Activated CD4-positive, alpha-beta memory T cell treated with anti-CD3 and anti-CD28 coated beads, Interleukin-2, amount 10 ng/mL, durations not matched to agents 7 days and 5 days (primary cell): ENCODE measurements at regions not wholly inside any gene's neighbourhood (a gene's known extent, or its start where the extent isn't known, plus 50 kb on each side); places are given as distances from the start of the nearest gene placed in this dataset.

Experiments used
- CTCF ChIA-PET: fragments of 350-600 bp; sonication (Branson Sonifier 250); formaldehyde crosslinking; loops from one replicate; lab custom pipeline; 2021; ENCODE audit warnings: antibody characterized with exemption, inconsistent platforms; lab: Charles Lee
- POLR2A ChIA-PET: fragments of 350-600 bp; sonication (Branson Sonifier 250); formaldehyde crosslinking; loops from one replicate; lab custom pipeline; 2021; ENCODE audit warnings: antibody characterized with exemption; lab: Charles Lee
- DNase-seq: peaks from one replicate; pipeline ENCODE4 v3.0.0-alpha.2; 2020
- H3K27ac Mint-ChIP-seq: one replicate; pipeline ENCODE4 v1.8.0; 2021; ENCODE audit warnings: mild to moderate bottlenecking, mixed read lengths
- H3K27me3 Mint-ChIP-seq: one replicate; pipeline ENCODE4 v1.8.0; 2021; ENCODE audit warnings: mixed read lengths
- H3K36me3 Mint-ChIP-seq: one replicate; pipeline ENCODE4 v1.8.0; 2021; ENCODE audit warnings: low read depth, mixed read lengths
- H3K4me1 Mint-ChIP-seq: one replicate; pipeline ENCODE4 v1.8.0; 2021; ENCODE audit warnings: mixed read lengths
- H3K4me3 Mint-ChIP-seq: one replicate; pipeline ENCODE4 v1.8.0; 2021; ENCODE audit warnings: mild to moderate bottlenecking, mixed read lengths
- H3K9me3 Mint-ChIP-seq: one replicate; pipeline ENCODE4 v1.8.0; 2021; ENCODE audit warnings: mixed read lengths

GRCh38 chr16:50956637-50957036, 194.4 kb downstream of the SALL1 start:
- Mint-ChIP-seq H3K27me3 (no peaks in the 10 kb centered on the region), H3K36me3 (no peaks in the 10 kb centered on the region), H3K4me1 (no peaks in the 10 kb centered on the region), H3K4me3 (no peak overlapping the region), H3K27ac (no peak overlapping the region), H3K9me3 (no peaks in the 10 kb centered on the region)
- ChIA-PET CTCF (no interaction called here), POLR2A (no interaction called here)
- no peak for DNase-seq

GRCh38 chr16:50955311-50955710, 195.8 kb downstream of the SALL1 start:
- no peak overlapping the region for H3K4me3 Mint-ChIP-seq
- H3K9me3 Mint-ChIP-seq: no peaks in the 10 kb centered on the region
- ChIA-PET CTCF (no interaction called here), POLR2A (no interaction called here)
- no peak for DNase-seq
- H3K27ac Mint-ChIP-seq: no peak overlapping the region
- no peaks in the 10 kb centered on the region for H3K27me3 Mint-ChIP-seq
- no peaks in the 10 kb centered on the region for H3K4me1 Mint-ChIP-seq
- H3K36me3 Mint-ChIP-seq: no peaks in the 10 kb centered on the region

- H3K27me3 Mint-ChIP-seq: no peaks in the 10 kb centered on the region
- ChIA-PET POLR2A (no interaction called here), CTCF (no interaction called here)
- H3K27ac Mint-ChIP-seq: no peak overlapping the region
- no peaks in the 10 kb centered on the region for H3K36me3 Mint-ChIP-seq
- H3K9me3 Mint-ChIP-seq: no peaks in the 10 kb centered on the region
- DNase-seq: no peak
- H3K4me3 Mint-ChIP-seq: no peak overlapping the region
- no peaks in the 10 kb centered on the region for H3K4me1 Mint-ChIP-seq
Observed at GRCh38 chr16:50954469-50954868, 196.6 kb downstream of the SALL1 start.

- Mint-ChIP-seq H3K4me3 (no peak overlapping the region), H3K27ac (no peak overlapping the region), H3K9me3 (no peaks in the 10 kb centered on the region), H3K36me3 (no peaks in the 10 kb centered on the region), H3K4me1 (no peaks in the 10 kb centered on the region), H3K27me3 (no peaks in the 10 kb centered on the region)
- ChIA-PET CTCF (no interaction called here), POLR2A (no interaction called here)
- no peak for DNase-seq
Observed at GRCh38 chr16:50953290-50953689, 197.8 kb downstream of the SALL1 start.

GRCh38 chr16:50950955-50951354, 200.1 kb downstream of the SALL1 start:
- ChIA-PET CTCF (no interaction called here), POLR2A (no interaction called here)
- H3K4me1 Mint-ChIP-seq: no peaks in the 10 kb centered on the region
- no peak overlapping the region for H3K4me3 Mint-ChIP-seq
- H3K36me3 Mint-ChIP-seq: no peaks in the 10 kb centered on the region
- DNase-seq: no peak
- no peak overlapping the region for H3K27ac Mint-ChIP-seq
- no peaks in the 10 kb centered on the region for H3K27me3 Mint-ChIP-seq
- no peaks in the 10 kb centered on the region for H3K9me3 Mint-ChIP-seq

- H3K36me3 Mint-ChIP-seq: no peaks in the 10 kb centered on the region
- no peak overlapping the region for H3K4me3 Mint-ChIP-seq
- ChIA-PET POLR2A (no interaction called here), CTCF (interaction anchor here (0.5 kb wide), 1 partner anchor 21 kb away, joined by 3 read pairs; no protein-coding TSS in a partner anchor)
- DNase-seq: no peak
- H3K9me3 Mint-ChIP-seq: no peaks in the 10 kb centered on the region
- no peaks in the 10 kb centered on the region for H3K4me1 Mint-ChIP-seq
- no peak overlapping the region for H3K27ac Mint-ChIP-seq
- H3K27me3 Mint-ChIP-seq: no peaks in the 10 kb centered on the region
Observed at GRCh38 chr16:50948268-50948930, 202.7 kb downstream of the SALL1 start.

- H3K27me3 Mint-ChIP-seq: no peaks in the 10 kb centered on the region
- no peak for DNase-seq
- CTCF ChIA-PET: interaction anchor here (0.5 kb wide), 1 partner anchor 21 kb away, joined by 3 read pairs; no protein-coding TSS in a partner anchor
- H3K27ac Mint-ChIP-seq: no peak overlapping the region
- H3K36me3 Mint-ChIP-seq: no peaks in the 10 kb centered on the region
- no peaks in the 10 kb centered on the region for H3K4me1 Mint-ChIP-seq
- POLR2A ChIA-PET: no interaction called here
- no peak overlapping the region for H3K4me3 Mint-ChIP-seq
- H3K9me3 Mint-ChIP-seq: no peaks in the 10 kb centered on the region
Observed at GRCh38 chr16:50947826-50948225, 203.2 kb downstream of the SALL1 start.

- DNase-seq: no peak
- Mint-ChIP-seq H3K27ac (no peak overlapping the region), H3K27me3 (no peaks in the 10 kb centered on the region), H3K4me3 (no peak overlapping the region), H3K4me1 (no peaks in the 10 kb centered on the region), H3K9me3 (no peaks in the 10 kb centered on the region), H3K36me3 (no peaks in the 10 kb centered on the region)
- CTCF ChIA-PET: no interaction called here
- POLR2A ChIA-PET: no interaction called here
Observed at GRCh38 chr16:50946606-50947005, 204.5 kb downstream of the SALL1 start.

GRCh38 chr16:50946098-50946497, 204.2 kb downstream of the CYLD start:
- CTCF ChIA-PET: no interaction called here
- no peaks in the 10 kb centered on the region for H3K9me3 Mint-ChIP-seq
- no peak for DNase-seq
- H3K27me3 Mint-ChIP-seq: no peaks in the 10 kb centered on the region
- POLR2A ChIA-PET: no interaction called here
- no peaks in the 10 kb centered on the region for H3K4me1 Mint-ChIP-seq
- no peak overlapping the region for H3K27ac Mint-ChIP-seq
- no peaks in the 10 kb centered on the region for H3K36me3 Mint-ChIP-seq
- H3K4me3 Mint-ChIP-seq: no peak overlapping the region

- no peak overlapping the region for H3K4me3 Mint-ChIP-seq
Observed at GRCh38 chr16:50945171-50945570, 203.3 kb downstream of the CYLD start.

GRCh38 chr16:50944436-50944835, 202.6 kb downstream of the CYLD start:
- no peak for DNase-seq
- Mint-ChIP-seq H3K9me3 (no peaks in the 10 kb centered on the region), H3K4me1 (no peaks in the 10 kb centered on the region), H3K27me3 (no peaks in the 10 kb centered on the region), H3K36me3 (no peaks in the 10 kb centered on the region), H3K27ac (no peak overlapping the region), H3K4me3 (no peak overlapping the region)
- CTCF ChIA-PET: no interaction called here
- POLR2A ChIA-PET: no interaction called here

More at GRCh38 chr16:50945171-50945570, 203.3 kb downstream of the CYLD start:
- Mint-ChIP-seq H3K9me3 (no peaks in the 10 kb centered on the region), H3K36me3 (no peaks in the 10 kb centered on the region), H3K27ac (no peak overlapping the region), H3K4me1 (no peaks in the 10 kb centered on the region), H3K27me3 (no peaks in the 10 kb centered on the region)
- POLR2A ChIA-PET: no interaction called here
- CTCF ChIA-PET: no interaction called here
- DNase-seq: no peak

- no peaks in the 10 kb centered on the region for H3K9me3 Mint-ChIP-seq
Observed at GRCh38 chr16:50944033-50944432, 202.1 kb downstream of the CYLD start.

GRCh38 chr16:50942143-50942542, 200.3 kb downstream of the CYLD start:
- Mint-ChIP-seq H3K9me3 (no peaks in the 10 kb centered on the region), H3K36me3 (no peaks in the 10 kb centered on the region), H3K27me3 (no peaks in the 10 kb centered on the region), H3K4me3 (no peak overlapping the region), H3K4me1 (no peaks in the 10 kb centered on the region), H3K27ac (no peak overlapping the region)
- ChIA-PET POLR2A (no interaction called here), CTCF (no interaction called here)
- DNase-seq: no peak

More at GRCh38 chr16:50944033-50944432, 202.1 kb downstream of the CYLD start:
- Mint-ChIP-seq H3K4me1 (no peaks in the 10 kb centered on the region), H3K27ac (no peak overlapping the region), H3K27me3 (no peaks in the 10 kb centered on the region), H3K4me3 (no peak overlapping the region), H3K36me3 (no peaks in the 10 kb centered on the region)
- POLR2A ChIA-PET: no interaction called here
- CTCF ChIA-PET: no interaction called here
- no peak for DNase-seq

GRCh38 chr16:50941681-50942080, 199.8 kb downstream of the CYLD start:
- Mint-ChIP-seq H3K27me3 (no peaks in the 10 kb centered on the region), H3K4me3 (no peak overlapping the region), H3K9me3 (no peaks in the 10 kb centered on the region), H3K36me3 (no peaks in the 10 kb centered on the region), H3K4me1 (no peaks in the 10 kb centered on the region), H3K27ac (no peak overlapping the region)
- CTCF ChIA-PET: no interaction called here
- DNase-seq: no peak
- POLR2A ChIA-PET: no interaction called here
